Ectodermal cell (in vitro differentiated cells): ENCODE measurements at regions not wholly inside any gene's neighbourhood (a gene's known extent, or its start where the extent isn't known, plus 50 kb on each side); places are given as distances from the start of the nearest gene placed in this dataset.

Experiments used
- H3K27ac ChIP-seq: 2 replicates; pipeline ENCODE4 v1.7.0; 2013; ENCODE audit warnings: mild to moderate bottlenecking, low read depth, low read length; ENCODE audit not compliant: insufficient read depth, poor library complexity, severe bottlenecking
- H3K27me3 ChIP-seq: 2 replicates; pipeline ENCODE4 v1.7.0; 2013; ENCODE audit warnings: mild to moderate bottlenecking, low read length; ENCODE audit not compliant: insufficient read depth, control insufficient read depth, poor library complexity, severe bottlenecking
- H3K36me3 ChIP-seq: one replicate; pipeline ENCODE4 v1.7.0; 2013; ENCODE audit warnings: low read length; ENCODE audit not compliant: control insufficient read depth, insufficient read depth
- H3K4me1 ChIP-seq: one replicate; pipeline ENCODE4 v1.7.0; 2013; ENCODE audit warnings: low read length; ENCODE audit not compliant: control insufficient read depth, insufficient read depth
- H3K4me3 ChIP-seq: 2 replicates; pipeline ENCODE4 v1.7.0; 2013; ENCODE audit warnings: low read depth, low read length, control low read depth; ENCODE audit not compliant: insufficient read depth
- H3K9me3 ChIP-seq: 2 replicates; pipeline ENCODE4 v1.7.0; 2013; ENCODE audit warnings: mild to moderate bottlenecking, low read length, moderate library complexity; ENCODE audit not compliant: control insufficient read depth
- WGBS, 2 experiments: methylation state at CpG; one replicate each; pipeline ENCODE4 v1.1.7; 2013; ENCODE audit warnings: missing lambda C conversion rate in 2 of 2; 5-methylcytosine and 5-hydroxymethylcytosine counted together

DNA sequence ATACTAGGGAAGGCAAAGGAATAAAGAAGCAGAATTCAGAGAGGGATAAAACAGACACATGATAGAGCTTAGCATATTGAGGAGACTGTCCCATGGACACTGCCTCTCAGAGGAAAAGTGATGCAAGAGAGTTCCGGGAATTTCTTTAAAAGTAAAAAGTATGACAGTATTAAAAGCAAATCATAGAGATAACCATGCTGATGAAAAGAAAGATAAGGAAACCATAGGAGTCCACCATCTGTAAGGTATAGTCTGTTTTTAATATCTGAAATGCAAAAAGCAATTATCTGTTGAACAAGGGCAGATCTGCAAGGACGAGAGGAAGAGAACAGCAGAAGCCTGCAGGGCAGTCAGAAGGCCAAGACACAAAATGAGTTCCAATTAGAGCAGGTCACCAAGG, 495.9 kb upstream of the GOLIM4 start:
- H3K4me1 ChIP-seq = no peaks in the 10 kb centered on the region
- H3K27ac ChIP-seq = no peak overlapping the region
- no peaks in the 10 kb centered on the region for H3K9me3 ChIP-seq
- WGBS, 2 experiments = 83 to 87% methylated on average over 2 of the region's 2 CpGs
- H3K27me3 ChIP-seq = no peaks in the 10 kb centered on the region
- no peaks in the 10 kb centered on the region for H3K36me3 ChIP-seq
- no peak overlapping the region for H3K4me3 ChIP-seq

GRCh38 chr3:168589376-168589775, 493.7 kb upstream of the GOLIM4 start:
- Histone ChIP-seq H3K27ac (no peak overlapping the region), H3K27me3 (no peaks in the 10 kb centered on the region), H3K36me3 (no peaks in the 10 kb centered on the region), H3K9me3 (no peaks in the 10 kb centered on the region), H3K4me1 (no peaks in the 10 kb centered on the region), H3K4me3 (no peak overlapping the region)
- 96 to 99% methylated on average over 2 of the region's 3 CpGs for WGBS, 2 experiments

- no peaks in the 10 kb centered on the region for H3K9me3 ChIP-seq
- H3K4me1 ChIP-seq = peaks cover 6% of the 10 kb centered on the region
- no peak overlapping the region for H3K27ac ChIP-seq
Measured at GRCh38 chr3:168585544-168585943, 489.8 kb upstream of the GOLIM4 start.

GRCh38 chr3:168583977-168584376, 488.3 kb upstream of the GOLIM4 start:
- H3K27ac ChIP-seq = no peak overlapping the region
- H3K36me3 ChIP-seq = no peaks in the 10 kb centered on the region
- no peak overlapping the region for H3K4me3 ChIP-seq
- H3K27me3 ChIP-seq = no peaks in the 10 kb centered on the region
- no peaks in the 10 kb centered on the region for H3K9me3 ChIP-seq
- WGBS, 2 experiments = 56 to 87% methylated on average over 1 to 2 of the region's 3 CpGs
- H3K4me1 ChIP-seq = peaks cover 6% of the 10 kb centered on the region

More at GRCh38 chr3:168585544-168585943, 489.8 kb upstream of the GOLIM4 start:
- no peaks in the 10 kb centered on the region for H3K27me3 ChIP-seq
- no peak overlapping the region for H3K4me3 ChIP-seq
- no peaks in the 10 kb centered on the region for H3K36me3 ChIP-seq

GRCh38 chr3:168582503-168582902, 486.8 kb upstream of the GOLIM4 start:
- H3K4me1 ChIP-seq = peaks cover 6% of the 10 kb centered on the region
- no peak overlapping the region for H3K4me3 ChIP-seq

DNA sequence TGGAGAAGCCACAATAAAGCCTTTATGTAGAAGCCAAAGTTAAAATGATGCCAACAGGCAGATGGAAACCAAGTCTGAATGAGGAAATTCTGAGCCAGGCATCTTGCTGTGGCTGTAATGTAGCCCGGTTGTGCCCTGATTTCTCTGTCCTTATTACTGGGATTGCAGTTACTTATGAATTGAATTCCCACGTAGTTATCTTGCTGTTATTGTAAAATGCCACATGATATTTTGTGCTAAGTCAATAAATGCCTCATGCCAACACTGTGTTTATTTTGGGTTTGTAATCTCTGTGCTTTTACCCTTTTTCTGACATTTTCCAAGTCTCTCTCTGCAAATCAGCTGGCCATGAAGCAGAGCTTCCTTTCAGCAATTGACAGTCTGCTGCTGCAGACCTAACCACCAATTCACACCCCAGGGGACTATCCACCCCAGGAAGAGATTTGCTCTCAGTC, 486.1 kb upstream of the GOLIM4 start:
- peak overlapping the region; percentile 50 for H3K27ac ChIP-seq
- no peaks in the 10 kb centered on the region for H3K36me3 ChIP-seq
- no peaks in the 10 kb centered on the region for H3K9me3 ChIP-seq
- no peak overlapping the region for H3K4me3 ChIP-seq
- H3K27me3 ChIP-seq = no peaks in the 10 kb centered on the region
- 49 to 64% methylated on average over 2 of the region's 2 CpGs for WGBS, 2 experiments
- H3K4me1 ChIP-seq = peaks cover 6% of the 10 kb centered on the region

More at GRCh38 chr3:168582503-168582902, 486.8 kb upstream of the GOLIM4 start:
- Histone ChIP-seq H3K27me3 (no peaks in the 10 kb centered on the region), H3K36me3 (no peaks in the 10 kb centered on the region), H3K27ac (no peak overlapping the region), H3K9me3 (no peaks in the 10 kb centered on the region)

DNA sequence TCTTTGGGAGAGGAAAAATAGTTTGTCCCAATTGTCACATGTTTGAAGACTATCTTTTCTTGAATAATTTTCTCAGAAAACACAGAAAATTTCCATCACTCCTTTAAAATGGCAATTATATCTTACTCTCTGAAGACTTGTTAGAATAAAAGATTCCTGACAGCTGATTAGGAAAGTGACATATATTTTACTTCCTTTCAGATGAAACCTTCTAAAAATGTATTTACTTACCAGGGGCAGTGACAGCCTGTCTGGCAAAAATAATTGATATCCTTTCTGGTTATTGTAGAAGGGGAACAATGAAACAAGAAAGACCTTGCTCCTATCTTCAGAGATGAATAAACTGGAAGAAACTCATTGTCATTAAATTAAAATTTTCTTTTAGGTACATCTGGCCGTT, 483.3 kb upstream of the GOLIM4 start:
- H3K27ac ChIP-seq = no peak overlapping the region
- WGBS, 2 experiments = 82% methylated on average over 1 of the region's 1 CpG; no CpG with 5 or more reads in 1 of the 2 experiments
- H3K4me1 ChIP-seq = peaks cover 6% of the 10 kb centered on the region
- no peaks in the 10 kb centered on the region for H3K36me3 ChIP-seq
- no peak overlapping the region for H3K4me3 ChIP-seq
- H3K27me3 ChIP-seq = no peaks in the 10 kb centered on the region
- H3K9me3 ChIP-seq = no peaks in the 10 kb centered on the region

GRCh38 chr3:168575750-168576149, 480.0 kb upstream of the GOLIM4 start:
- H3K4me3 ChIP-seq = no peak overlapping the region
- 50% methylated on average over 2 of the region's 2 CpGs; no CpG with 5 or more reads in 1 of the 2 experiments for WGBS, 2 experiments
- H3K9me3 ChIP-seq = no peaks in the 10 kb centered on the region
- no peaks in the 10 kb centered on the region for H3K27me3 ChIP-seq
- H3K36me3 ChIP-seq = no peaks in the 10 kb centered on the region
- no peaks in the 10 kb centered on the region for H3K4me1 ChIP-seq
- H3K27ac ChIP-seq = no peak overlapping the region

DNA sequence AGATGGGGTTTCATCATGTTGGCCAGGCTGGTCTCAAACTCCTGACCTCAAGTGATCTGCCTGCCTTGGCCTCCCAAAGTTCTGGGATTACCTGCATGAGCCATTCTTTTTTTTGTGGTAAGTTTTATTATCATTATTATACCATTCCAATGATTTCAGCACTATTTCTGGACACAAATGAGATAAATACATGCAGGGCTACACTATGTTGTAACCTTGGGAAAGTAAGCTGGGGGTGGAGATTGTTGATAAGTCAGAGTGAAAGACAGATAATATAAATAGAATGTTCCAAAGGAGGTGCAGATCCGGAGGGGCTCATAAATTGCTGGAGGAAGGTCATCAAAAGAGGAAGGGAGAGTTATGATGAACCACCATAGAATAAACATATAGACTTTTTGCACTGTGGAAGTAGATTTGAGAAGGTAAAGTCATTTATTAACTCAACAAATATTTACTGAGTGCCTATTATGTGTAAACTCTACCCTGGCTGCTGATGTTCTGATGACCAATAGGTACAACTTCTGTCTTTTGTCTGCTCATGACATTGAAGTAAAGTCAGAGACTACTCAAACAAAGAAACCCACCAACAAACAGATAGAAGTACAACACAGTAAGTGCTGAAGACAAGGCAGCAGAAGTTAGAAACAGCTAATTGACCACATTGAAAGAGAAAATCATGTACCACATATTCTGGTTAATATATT, 478.9 kb upstream of the GOLIM4 start:
- H3K27ac ChIP-seq = no peak overlapping the region
- WGBS, 2 experiments = 90 to 100% methylated on average over 1 of the region's 1 CpG

DNA sequence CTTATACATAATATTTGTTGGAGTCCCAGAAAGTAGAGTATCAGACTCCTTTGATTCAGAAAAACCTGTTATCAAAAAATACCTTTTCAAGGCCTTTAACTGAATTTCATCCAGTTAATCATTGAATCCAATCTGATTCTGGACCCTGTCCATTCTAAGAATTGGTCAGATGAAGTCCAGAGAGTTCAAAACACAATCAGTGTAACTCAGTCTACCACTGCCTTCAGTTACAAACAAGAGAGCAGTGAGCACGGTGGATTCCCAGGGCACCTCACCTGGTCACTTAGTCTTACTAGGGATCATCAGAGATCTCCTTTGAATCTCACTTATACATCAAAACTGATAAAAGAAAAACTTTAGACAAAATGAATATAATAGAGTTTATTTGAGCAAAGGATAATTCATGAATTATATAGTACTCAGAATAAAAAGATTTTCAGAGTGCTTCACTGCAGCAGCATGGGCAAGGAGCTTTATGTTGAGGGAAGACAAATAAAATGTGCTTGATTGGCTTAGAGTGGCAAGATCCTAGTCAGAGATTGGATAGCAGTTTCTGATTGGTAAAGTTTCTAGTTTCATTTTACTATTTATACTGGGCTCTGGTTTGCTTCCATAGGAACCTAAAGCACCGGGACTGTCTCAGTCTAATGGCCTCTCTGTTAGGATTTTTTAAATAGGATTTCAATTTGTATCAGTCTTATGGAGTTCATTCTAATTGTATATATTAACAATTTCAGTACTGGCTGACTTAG, 474.9 kb upstream of the GOLIM4 start:
- H3K27me3 ChIP-seq = no peaks in the 10 kb centered on the region
- no peaks in the 10 kb centered on the region for H3K4me1 ChIP-seq
- H3K9me3 ChIP-seq = no peaks in the 10 kb centered on the region
- H3K4me3 ChIP-seq = no peak overlapping the region
- H3K36me3 ChIP-seq = no peaks in the 10 kb centered on the region
- H3K27ac ChIP-seq = no peak overlapping the region
- WGBS, 2 experiments = 79 to 91% methylated on average over 1 of the region's 2 CpGs

More for the DNA sequence above, 478.9 kb upstream of the GOLIM4 start:
- Histone ChIP-seq H3K4me3 (no peak overlapping the region), H3K36me3 (no peaks in the 10 kb centered on the region), H3K9me3 (no peaks in the 10 kb centered on the region), H3K27me3 (no peaks in the 10 kb centered on the region), H3K4me1 (no peaks in the 10 kb centered on the region)
